ENCODE measurements at regions not wholly inside any gene's neighbourhood (a gene's known extent, or its start where the extent isn't known, plus 50 kb on each side); places are given as distances from the start of the nearest gene placed in this dataset.

GRCh38 chr9:7461791-7462190, 337.8 kb downstream of the DMAC1 start:
- intact Hi-C loops (cut with DNase I) = no loop called here
- Histone ChIP-seq H3K27ac (no peak overlapping the region), H3K9me3 (no peaks in the 10 kb centered on the region), H3K27me3 (no peaks in the 10 kb centered on the region), H3K36me3 (no peaks in the 10 kb centered on the region), H3K4me3 (no peak overlapping the region), H3K4me1 (no peaks in the 10 kb centered on the region)
- no peak for TF ChIP-seq CTCF (IDR thresholded peaks at IDR 0.05)
- no peak for DNase-seq (ENCODE audit: low spot score in 2 of 2)

- Histone ChIP-seq H3K36me3 (no peaks in the 10 kb centered on the region), H3K27ac (no peak overlapping the region), H3K9me3 (no peaks in the 10 kb centered on the region), H3K4me3 (no peak overlapping the region), H3K27me3 (no peaks in the 10 kb centered on the region), H3K4me1 (no peaks in the 10 kb centered on the region)
- intact Hi-C loops (cut with DNase I) = no loop called here
- no peak for TF ChIP-seq CTCF (IDR thresholded peaks at IDR 0.05)
- no peak for DNase-seq (ENCODE audit: low spot score in 2 of 2)
Measured at GRCh38 chr9:7456793-7457530, 342.6 kb downstream of the DMAC1 start.

GRCh38 chr9:7456377-7456776, 343.2 kb downstream of the DMAC1 start:
- no peaks in the 10 kb centered on the region for H3K27me3 ChIP-seq
- intact Hi-C loops (cut with DNase I) = no loop called here

GRCh38 chr9:7454624-7455023, 345.0 kb downstream of the DMAC1 start:
- TF ChIP-seq CTCF (IDR thresholded peaks at IDR 0.05) = no peak
- no peak overlapping the region for H3K4me3 ChIP-seq
- H3K36me3 ChIP-seq = no peaks in the 10 kb centered on the region
- no peaks in the 10 kb centered on the region for H3K9me3 ChIP-seq
- no peak for DNase-seq (ENCODE audit: low spot score in 2 of 2)
- intact Hi-C loops (cut with DNase I) = no loop called here
- no peak overlapping the region for H3K27ac ChIP-seq
- no peaks in the 10 kb centered on the region for H3K4me1 ChIP-seq
- no peaks in the 10 kb centered on the region for H3K27me3 ChIP-seq

More at GRCh38 chr9:7456377-7456776, 343.2 kb downstream of the DMAC1 start:
- Histone ChIP-seq H3K9me3 (no peaks in the 10 kb centered on the region), H3K27ac (no peak overlapping the region), H3K4me3 (no peak overlapping the region), H3K36me3 (no peaks in the 10 kb centered on the region), H3K4me1 (no peaks in the 10 kb centered on the region)
- TF ChIP-seq CTCF (IDR thresholded peaks at IDR 0.05) = no peak
- no peak for DNase-seq (ENCODE audit: low spot score in 2 of 2)

GRCh38 chr9:7452378-7452777, 347.2 kb downstream of the DMAC1 start:
- intact Hi-C loops (cut with DNase I) = no loop called here
- Histone ChIP-seq H3K27ac (no peak overlapping the region), H3K36me3 (no peaks in the 10 kb centered on the region), H3K4me1 (no peaks in the 10 kb centered on the region), H3K9me3 (no peaks in the 10 kb centered on the region), H3K4me3 (no peak overlapping the region), H3K27me3 (no peaks in the 10 kb centered on the region)
- no peak for TF ChIP-seq CTCF (IDR thresholded peaks at IDR 0.05)
- no peak for DNase-seq (ENCODE audit: low spot score in 2 of 2)

GRCh38 chr9:7451062-7451461, 348.5 kb downstream of the DMAC1 start:
- no peaks in the 10 kb centered on the region for H3K27me3 ChIP-seq
- H3K4me1 ChIP-seq = no peaks in the 10 kb centered on the region
- intact Hi-C loops (cut with DNase I) = no loop called here
- no peak overlapping the region for H3K27ac ChIP-seq
- H3K9me3 ChIP-seq = no peaks in the 10 kb centered on the region
- H3K36me3 ChIP-seq = no peaks in the 10 kb centered on the region
- DNase-seq (ENCODE audit: low spot score in 2 of 2) = no peak
- no peak for TF ChIP-seq CTCF (IDR thresholded peaks at IDR 0.05)
- no peak overlapping the region for H3K4me3 ChIP-seq
